IMR-90 (cell line): ENCODE measurements at regions not wholly inside any gene's neighbourhood (a gene's known extent, or its start where the extent isn't known, plus 50 kb on each side); places are given as distances from the start of the nearest gene placed in this dataset.

Source experiments
- ATAC-seq: fragments of 200-7000 bp; cut with Tn5 transposase; 2 replicates; pipeline ENCODE4 v1.9.1; 2020; ENCODE audit warnings: low read depth, mild to moderate bottlenecking, moderate library complexity
- BruUV-seq: library from RNA; stranded (reverse); fragments of 400-500 nt; replicated peaks from 2 replicates; lab custom pipeline; 2021; lab: Mats Ljungman, UMichigan
- CTCF ChIA-PET: fragments of 300-600 bp; formaldehyde crosslinking; extraction: SDS; loops from one replicate; lab custom pipeline; 2021; ENCODE audit warnings: antibody characterized with exemption; lab: Yijun Ruan, JAX
- POLR2A ChIA-PET: fragments of 300-600 bp; sonication (Branson Sonifier 250); formaldehyde crosslinking; loops from one replicate; lab custom pipeline; 2022; ENCODE audit warnings: antibody characterized with exemption; ENCODE audit not compliant: unreplicated experiment; lab: Charles Lee
- DNase-seq: peaks from one replicate; pipeline ENCODE4 v3.0.0; 2013
- H2AFZ ChIP-seq: replicated peaks from 2 replicates; pipeline ENCODE3; 2013; ENCODE audit warnings: low read length, mild to moderate bottlenecking; ENCODE audit not compliant: poor library complexity
- H2AK5ac ChIP-seq: 2 replicates; pipeline ENCODE4 v1.6.1; 2013; ENCODE audit warnings: low read depth, low read length, inconsistent platforms
- H2AK9ac ChIP-seq: replicated peaks from 2 replicates; pipeline ENCODE3; 2013; ENCODE audit warnings: mild to moderate bottlenecking, low read depth, low read length, moderate library complexity; ENCODE audit not compliant: poor library complexity
- H2BK120ac ChIP-seq: 2 replicates; pipeline ENCODE4 v1.6.1; 2013; ENCODE audit warnings: low read depth, low read length, inconsistent platforms
- H2BK15ac ChIP-seq: 3 replicates; pipeline ENCODE4 v1.6.1; 2013; ENCODE audit warnings: low read depth, low read length, inconsistent platforms
- H2BK20ac ChIP-seq: 2 replicates; pipeline ENCODE4 v1.6.1; 2013; ENCODE audit warnings: low read depth, mild to moderate bottlenecking, inconsistent platforms, low read length, moderate library complexity
- H2BK5ac ChIP-seq: 2 replicates; pipeline ENCODE4 v1.6.1; 2013; ENCODE audit warnings: mild to moderate bottlenecking, low read depth, low read length, inconsistent platforms; ENCODE audit not compliant: poor library complexity, severe bottlenecking
- H3K14ac ChIP-seq: replicated peaks from 2 replicates; pipeline ENCODE4 v1.6.1; 2013; ENCODE audit warnings: low read depth, low read length, inconsistent platforms
- H3K18ac ChIP-seq: 2 replicates; pipeline ENCODE4 v1.6.1; 2013; ENCODE audit warnings: low read depth, low read length, control low read depth
- H3K23ac ChIP-seq: 2 replicates; pipeline ENCODE4 v1.6.1; 2013; ENCODE audit warnings: low read depth, low read length, inconsistent platforms
- H3K27ac ChIP-seq: 2 replicates; pipeline ENCODE4 v1.5.1; 2013; ENCODE audit warnings: mild to moderate bottlenecking, control low read depth, low read length; ENCODE audit not compliant: insufficient read depth
- H3K27me3 ChIP-seq: 2 replicates; pipeline ENCODE4 v1.6.1; 2013; ENCODE audit warnings: low read length; ENCODE audit not compliant: control insufficient read depth, insufficient read depth
- H3K36me3 ChIP-seq: 2 replicates; pipeline ENCODE4 v1.6.1; 2013; ENCODE audit warnings: low read length, mixed read lengths; ENCODE audit not compliant: control insufficient read depth, insufficient read depth
- H3K4ac ChIP-seq: 2 replicates; pipeline ENCODE4 v1.6.1; 2013; ENCODE audit warnings: low read depth, low read length, inconsistent platforms
- H3K4me1 ChIP-seq: 2 replicates; pipeline ENCODE4 v1.6.1; 2013; ENCODE audit warnings: low read length, mixed read lengths; ENCODE audit not compliant: control insufficient read depth, insufficient read depth
- H3K4me2 ChIP-seq: 2 replicates; pipeline ENCODE4 v1.6.1; 2013; ENCODE audit warnings: low read depth, mild to moderate bottlenecking, control low read depth, low read length, moderate library complexity
- H3K4me3 ChIP-seq: 2 replicates; pipeline ENCODE4 v1.5.1; 2013; ENCODE audit warnings: low read depth, mild to moderate bottlenecking, control low read depth, low read length, moderate library complexity; ENCODE audit not compliant: insufficient read depth
- H3K56ac ChIP-seq: 2 replicates; pipeline ENCODE4 v1.6.1; 2013; ENCODE audit warnings: low read length, inconsistent platforms; ENCODE audit not compliant: insufficient read depth; ENCODE audit errors: extremely low read depth
- H3K79me1 ChIP-seq, 2 experiments: 2 replicates each; pipeline ENCODE4 v1.6.1; 2013; ENCODE audit warnings: low read length in 2 of 2, inconsistent platforms in 1 of 2, low read depth in 1 of 2
- H3K9ac ChIP-seq: 2 replicates; pipeline ENCODE4 v1.6.1; 2013; ENCODE audit warnings: low read depth, low read length, control low read depth
- H3K9me1 ChIP-seq: 2 replicates; pipeline ENCODE4 v1.6.1; 2013; ENCODE audit warnings: low read length, inconsistent platforms; ENCODE audit not compliant: insufficient read depth
- H3K9me3 ChIP-seq: 2 replicates; pipeline ENCODE4 v1.6.1; 2013; ENCODE audit warnings: low read length; ENCODE audit not compliant: control insufficient read depth, insufficient read depth
- H4K20me1 ChIP-seq: 2 replicates; pipeline ENCODE4 v1.6.1; 2013; ENCODE audit warnings: low read length, inconsistent platforms; ENCODE audit not compliant: insufficient read depth
- H4K5ac ChIP-seq: 2 replicates; pipeline ENCODE4 v1.6.1; 2013; ENCODE audit warnings: mild to moderate bottlenecking, low read depth, low read length, control low read depth
- H4K8ac ChIP-seq, 2 experiments: 2 replicates each; pipeline ENCODE4 v1.6.1; 2013; ENCODE audit warnings: low read depth in 2 of 2, low read length in 2 of 2, control low read depth in 1 of 2, inconsistent platforms in 1 of 2
- H4K91ac ChIP-seq: 2 replicates; pipeline ENCODE4 v1.6.1; 2013; ENCODE audit warnings: low read depth, low read length, inconsistent platforms; ENCODE audit not compliant: insufficient read depth
- CEBPB ChIP-seq: IDR thresholded peaks from 2 replicates; pipeline ENCODE4 v1.6.1; 2012; ENCODE audit warnings: low read depth, low read length, improper control_type of control experiment
- FOS ChIP-seq: fragments of 150-350 bp; IDR thresholded peaks from 2 replicates; pipeline ENCODE4 v1.6.1; 2016; ENCODE audit warnings: low read depth, low read length
- MAZ ChIP-seq: IDR thresholded peaks from 2 replicates; pipeline ENCODE4 v1.6.1; 2012; ENCODE audit warnings: low read depth, mild to moderate bottlenecking, low read length, improper control_type of control experiment, moderate library complexity, borderline replicate concordance
- NFE2L2 ChIP-seq: fragments of 150-350 bp; IDR thresholded peaks from 2 replicates; pipeline ENCODE4 v1.6.1; 2016; ENCODE audit warnings: low read depth, mild to moderate bottlenecking, low read length
- RFX5 ChIP-seq: IDR thresholded peaks from 2 replicates; pipeline ENCODE4 v1.8.0; 2012; ENCODE audit warnings: low read depth, mild to moderate bottlenecking, low read length, moderate library complexity
- WGBS, 2 experiments: methylation state at CpG; one replicate each; pipeline versions ENCODE4 v1.1.5 to v1.1.7; 2013; ENCODE audit warnings: missing lambda C conversion rate in 2 of 2; ENCODE audit not compliant: insufficient read length in 1 of 2; ENCODE audit errors: extremely low coverage in 2 of 2; 5-methylcytosine and 5-hydroxymethylcytosine counted together
- dilution Hi-C: fragments of 300-500 bp; cut with HindIII; formaldehyde crosslinking; loops from one replicate; pipeline ENCODE4 v1.14.3; 2018; ENCODE audit warnings: low sequenced_read_pairs; ENCODE audit not compliant: unreplicated experiment
- in situ Hi-C: fragments of 300-500 bp; cut with MboI; formaldehyde crosslinking; loops from 3 replicates; pipeline ENCODE4 v1.14.3; 2019; ENCODE audit warnings: low sequenced_read_pairs, inconsistent platforms, mixed read lengths
- intact Hi-C: fragments of 100-400 bp; cut with micrococcal nuclease; formaldehyde crosslinking; loops from 2 replicates; pipeline ENCODE4 v1.10.0; 2022
- TF ChIP-seq, protein P1 (sequence below): conservative IDR thresholded peaks from 2 replicates; pipeline ENCODE4 v1.5.1; 2012; ENCODE audit warnings: mild to moderate bottlenecking, low read depth, low read length, improper control_type of control experiment

- Histone ChIP-seq H2BK20ac (no peak overlapping the region), H3K27ac (no peak overlapping the region), H3K9me1 (no peaks in the 10 kb centered on the region), H3K9me3 (no peaks in the 10 kb centered on the region), H2AK5ac (no peak overlapping the region), H3K4me3 (no peak overlapping the region), H2AK9ac (no peak overlapping the region), H2BK120ac (no peak overlapping the region), H4K8ac (no peak overlapping the region), H2AFZ (no peak overlapping the region), H3K18ac (no peak overlapping the region), H3K27me3 (no peaks in the 10 kb centered on the region; the same call in 1 of the 2 replicates), H4K91ac (no peak overlapping the region), H3K79me1 (no peaks in the 10 kb centered on the region), H3K56ac (no peak overlapping the region), H3K9ac (no peak overlapping the region), H3K4ac (no peak overlapping the region), H3K36me3 (no peaks in the 10 kb centered on the region), H3K4me2 (no peak overlapping the region), H4K5ac (no peak overlapping the region), H2BK5ac (no peak overlapping the region), H3K14ac (no peak overlapping the region), H2BK15ac (no peak overlapping the region), H3K23ac (no peak overlapping the region), H3K4me1 (no peaks in the 10 kb centered on the region), H4K20me1 (no peaks in the 10 kb centered on the region)
- no TSS peak for BruUV-seq
- no peak for ATAC-seq
- ChIA-PET CTCF (no interaction called here), POLR2A (no interaction called here)
- DNase-seq, result no peak
- intact Hi-C loops, result no loop called here
- TF ChIP-seq MAZ (no peak), NFE2L2 (no peak), RFX5 (no peak), CEBPB (no peak), FOS (no peak)
- TF ChIP-seq, protein P1, sequence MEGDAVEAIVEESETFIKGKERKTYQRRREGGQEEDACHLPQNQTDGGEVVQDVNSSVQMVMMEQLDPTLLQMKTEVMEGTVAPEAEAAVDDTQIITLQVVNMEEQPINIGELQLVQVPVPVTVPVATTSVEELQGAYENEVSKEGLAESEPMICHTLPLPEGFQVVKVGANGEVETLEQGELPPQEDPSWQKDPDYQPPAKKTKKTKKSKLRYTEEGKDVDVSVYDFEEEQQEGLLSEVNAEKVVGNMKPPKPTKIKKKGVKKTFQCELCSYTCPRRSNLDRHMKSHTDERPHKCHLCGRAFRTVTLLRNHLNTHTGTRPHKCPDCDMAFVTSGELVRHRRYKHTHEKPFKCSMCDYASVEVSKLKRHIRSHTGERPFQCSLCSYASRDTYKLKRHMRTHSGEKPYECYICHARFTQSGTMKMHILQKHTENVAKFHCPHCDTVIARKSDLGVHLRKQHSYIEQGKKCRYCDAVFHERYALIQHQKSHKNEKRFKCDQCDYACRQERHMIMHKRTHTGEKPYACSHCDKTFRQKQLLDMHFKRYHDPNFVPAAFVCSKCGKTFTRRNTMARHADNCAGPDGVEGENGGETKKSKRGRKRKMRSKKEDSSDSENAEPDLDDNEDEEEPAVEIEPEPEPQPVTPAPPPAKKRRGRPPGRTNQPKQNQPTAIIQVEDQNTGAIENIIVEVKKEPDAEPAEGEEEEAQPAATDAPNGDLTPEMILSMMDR, result no peak
- dilution Hi-C loops, result no loop called here
- WGBS, 2 experiments, result no CpG with 5 or more reads among the region's 7 CpGs
- in situ Hi-C loops, result no loop called here
These were observed 424.3 kb downstream of the KIF20B start for GRCh38 chr10:90125456-90126255.
